HL-60 (cell line): ENCODE measurements at regions not wholly inside any gene's neighbourhood (a gene's known extent, or its start where the extent isn't known, plus 50 kb on each side); places are given as distances from the start of the nearest gene placed in this dataset.

Experiments used
- DNase-seq, 2 experiments: peaks; one replicate each; pipeline ENCODE4 v3.0.0-alpha.2; 2010 to 2020; ENCODE audit warnings: low read depth in 1 of 2, low spot score in 1 of 2
- H3K27ac ChIP-seq: fragments of 250-450 bp; sonication (Bioruptor Pico); replicated peaks from 2 replicates; pipeline ENCODE4 v1.5.1; 2020; ENCODE audit warnings: mild to moderate bottlenecking, moderate library complexity
- H3K27me3 ChIP-seq: fragments of 250-450 bp; sonication (Bioruptor Pico); 2 replicates; pipeline ENCODE4 v1.5.1; 2021; ENCODE audit warnings: mild to moderate bottlenecking, moderate library complexity; ENCODE audit not compliant: insufficient read depth, poor library complexity, severe bottlenecking
- H3K4me3 ChIP-seq: replicated peaks from 2 replicates; pipeline ENCODE4 v1.5.1; 2011; ENCODE audit warnings: mild to moderate bottlenecking, control low read depth, low read length; ENCODE audit not compliant: insufficient read depth
- CTCF ChIP-seq: IDR thresholded peaks from one replicate; pipeline ENCODE4 v1.5.1; 2011; ENCODE audit warnings: low read length, control low read depth, inconsistent platforms; ENCODE audit not compliant: insufficient read depth
- GABPA ChIP-seq: IDR thresholded peaks from 2 replicates; pipeline ENCODE4 v1.6.1; 2012; ENCODE audit warnings: low read depth
- POLR2AphosphoS5 ChIP-seq: IDR thresholded peaks from 2 replicates; pipeline ENCODE4 v1.6.1; 2012; ENCODE audit warnings: low read depth
- SPI1 ChIP-seq: IDR thresholded peaks from 2 replicates; pipeline ENCODE4 v1.6.1; 2012; ENCODE audit warnings: low read depth, mild to moderate bottlenecking, borderline replicate concordance
- TF ChIP-seq, protein P1 (sequence below): IDR thresholded peaks from 2 replicates; pipeline ENCODE4 v1.6.1; 2012; ENCODE audit warnings: low read depth; ENCODE audit not compliant: insufficient replicate concordance

DNA sequence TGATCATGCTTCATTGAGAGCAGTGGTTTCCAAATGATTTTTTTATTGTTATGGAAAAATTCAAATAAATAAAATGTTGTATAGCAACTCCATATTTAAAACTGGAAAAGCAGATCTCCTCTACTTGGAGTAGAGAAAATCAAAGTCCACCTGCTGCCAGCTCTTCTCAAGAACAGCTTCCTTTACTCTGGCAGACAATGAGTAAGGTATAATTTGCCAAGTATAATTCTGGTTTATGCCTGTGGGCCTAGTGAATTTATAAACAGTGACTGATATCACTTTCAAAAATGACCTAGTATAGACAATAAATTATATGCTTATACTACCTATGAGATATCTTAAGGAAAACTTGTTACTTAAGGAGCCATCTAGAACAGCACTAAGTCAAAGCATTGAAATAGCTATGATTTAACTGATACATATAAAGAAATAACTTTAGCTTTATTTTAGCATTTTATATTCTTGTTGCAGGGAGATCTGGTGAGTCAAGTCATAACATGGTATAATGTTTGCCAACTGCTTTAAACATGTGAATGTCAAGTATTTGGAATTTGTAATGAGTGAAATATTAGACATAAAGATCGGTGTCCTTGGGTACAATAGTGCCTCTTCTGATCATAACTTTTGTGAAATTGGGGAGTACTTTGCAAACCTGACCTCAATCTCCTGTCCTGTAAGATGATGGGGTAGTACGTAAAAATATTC lies 1389.1 kb upstream of the PIK3C3 start:
- Histone ChIP-seq H3K27me3 (no peaks in the 10 kb centered on the region), H3K4me3 (no peak overlapping the region), H3K27ac (no peak overlapping the region)
- TF ChIP-seq POLR2AphosphoS5 (no peak), GABPA (no peak), SPI1 (no peak), CTCF (no peak)
- TF ChIP-seq, protein P1, sequence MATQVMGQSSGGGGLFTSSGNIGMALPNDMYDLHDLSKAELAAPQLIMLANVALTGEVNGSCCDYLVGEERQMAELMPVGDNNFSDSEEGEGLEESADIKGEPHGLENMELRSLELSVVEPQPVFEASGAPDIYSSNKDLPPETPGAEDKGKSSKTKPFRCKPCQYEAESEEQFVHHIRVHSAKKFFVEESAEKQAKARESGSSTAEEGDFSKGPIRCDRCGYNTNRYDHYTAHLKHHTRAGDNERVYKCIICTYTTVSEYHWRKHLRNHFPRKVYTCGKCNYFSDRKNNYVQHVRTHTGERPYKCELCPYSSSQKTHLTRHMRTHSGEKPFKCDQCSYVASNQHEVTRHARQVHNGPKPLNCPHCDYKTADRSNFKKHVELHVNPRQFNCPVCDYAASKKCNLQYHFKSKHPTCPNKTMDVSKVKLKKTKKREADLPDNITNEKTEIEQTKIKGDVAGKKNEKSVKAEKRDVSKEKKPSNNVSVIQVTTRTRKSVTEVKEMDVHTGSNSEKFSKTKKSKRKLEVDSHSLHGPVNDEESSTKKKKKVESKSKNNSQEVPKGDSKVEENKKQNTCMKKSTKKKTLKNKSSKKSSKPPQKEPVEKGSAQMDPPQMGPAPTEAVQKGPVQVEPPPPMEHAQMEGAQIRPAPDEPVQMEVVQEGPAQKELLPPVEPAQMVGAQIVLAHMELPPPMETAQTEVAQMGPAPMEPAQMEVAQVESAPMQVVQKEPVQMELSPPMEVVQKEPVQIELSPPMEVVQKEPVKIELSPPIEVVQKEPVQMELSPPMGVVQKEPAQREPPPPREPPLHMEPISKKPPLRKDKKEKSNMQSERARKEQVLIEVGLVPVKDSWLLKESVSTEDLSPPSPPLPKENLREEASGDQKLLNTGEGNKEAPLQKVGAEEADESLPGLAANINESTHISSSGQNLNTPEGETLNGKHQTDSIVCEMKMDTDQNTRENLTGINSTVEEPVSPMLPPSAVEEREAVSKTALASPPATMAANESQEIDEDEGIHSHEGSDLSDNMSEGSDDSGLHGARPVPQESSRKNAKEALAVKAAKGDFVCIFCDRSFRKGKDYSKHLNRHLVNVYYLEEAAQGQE: no peak
- no peak for DNase-seq

DNA sequence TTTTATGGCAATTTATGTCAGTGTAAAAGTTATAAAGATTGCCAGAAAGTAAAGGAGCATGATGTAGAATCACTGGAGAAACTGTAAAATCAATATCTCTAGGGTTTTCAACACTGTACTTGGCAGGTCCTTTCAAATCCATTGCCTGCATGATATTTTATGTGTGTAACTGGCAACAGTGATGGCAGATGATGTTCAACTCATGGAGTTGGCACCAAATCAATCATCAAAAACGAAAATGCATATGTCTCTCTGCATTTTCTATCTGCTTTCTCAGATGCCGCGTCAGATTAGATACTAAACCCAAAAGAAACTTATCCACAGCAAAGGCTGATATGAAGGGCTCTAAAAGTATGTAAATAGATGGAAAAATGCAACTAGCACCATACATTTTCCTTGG lies 1395.5 kb upstream of the PIK3C3 start:
- Histone ChIP-seq H3K4me3 (no peak overlapping the region), H3K27ac (no peak overlapping the region), H3K27me3 (no peaks in the 10 kb centered on the region)
- DNase-seq: no peak
- no peak for TF ChIP-seq SPI1
- TF ChIP-seq GABPA: no peak
- no peak for TF ChIP-seq CTCF
- TF ChIP-seq, protein P1: no peak
- no peak for TF ChIP-seq POLR2AphosphoS5

- Histone ChIP-seq H3K27ac (no peak overlapping the region), H3K27me3 (no peaks in the 10 kb centered on the region), H3K4me3 (no peak overlapping the region)
- no peak for TF ChIP-seq POLR2AphosphoS5
- TF ChIP-seq GABPA: no peak
- no peak for TF ChIP-seq CTCF
- TF ChIP-seq SPI1: no peak
- TF ChIP-seq, protein P1: no peak
- no peak for DNase-seq
Observed at GRCh38 chr18:40558706-40559392, 1396.2 kb upstream of the PIK3C3 start.
